Tibial artery (tissue), 4 donors: ENCODE measurements at regions not wholly inside any gene's neighbourhood (a gene's known extent, or its start where the extent isn't known, plus 50 kb on each side); places are given as distances from the start of the nearest gene placed in this dataset.

Experiments used
- DNase-seq, 2 donors: peaks; one replicate each; pipeline ENCODE4 v3.0.0-alpha.2; 2019
- H3K27ac ChIP-seq, 2 donors: fragments of 200-600 bp; sonication (generic) in 1 of 2; 1 replicate in 1 of 2; 2 replicates in 1 of 2; pipeline ENCODE4 v1.5.1; 2018 to 2019; ENCODE audit warnings: mild to moderate bottlenecking in 1 of 2
- H3K27me3 ChIP-seq, 2 donors: fragments of 200-600 bp; sonication (generic) in 1 of 2; one replicate each; pipeline versions ENCODE4 v1.5.1 to v1.6.0; 2016 to 2019
- H3K36me3 ChIP-seq, 3 donors: fragments of 200-600 bp; sonication (generic) in 2 of 3; one replicate each; pipeline ENCODE4 v1.5.1; 2016 to 2019; ENCODE audit warnings: mild to moderate bottlenecking in 2 of 3
- H3K4me1 ChIP-seq, 4 donors: fragments of 200-600 bp; sonication (generic) in 2 of 4; 1 replicate in 3 of 4; 2 replicates in 1 of 4; pipeline ENCODE4 v1.5.1; 2016 to 2019
- H3K4me3 ChIP-seq, 2 donors: fragments of 200-600 bp; sonication (generic) in 1 of 2; 1 replicate in 1 of 2; 2 replicates in 1 of 2; pipeline ENCODE4 v1.5.1; 2018 to 2019; ENCODE audit warnings: mild to moderate bottlenecking in 2 of 2
- H3K9me3 ChIP-seq, 3 donors: fragments of 200-600 bp; sonication (generic) in 1 of 3; one replicate each; pipeline ENCODE4 v1.5.1; 2016 to 2019
- intact Hi-C: fragments of 100-400 bp; cut with DNase I; formaldehyde crosslinking; loops from one replicate; pipeline ENCODE4 v1.15.0; 2023; ENCODE audit warnings: low total_unique reads
- TF ChIP-seq, protein P1 (sequence below), 2 experiments: fragments of 200-600 bp in 1 of 2; fragments of 450-650 bp in 1 of 2; IDR thresholded peaks; one replicate each; pipeline ENCODE4 v1.5.1; 2017 to 2019; ENCODE audit warnings: antibody characterized with exemption in 2 of 2, mild to moderate bottlenecking in 1 of 2, moderate library complexity in 1 of 2

DNA sequence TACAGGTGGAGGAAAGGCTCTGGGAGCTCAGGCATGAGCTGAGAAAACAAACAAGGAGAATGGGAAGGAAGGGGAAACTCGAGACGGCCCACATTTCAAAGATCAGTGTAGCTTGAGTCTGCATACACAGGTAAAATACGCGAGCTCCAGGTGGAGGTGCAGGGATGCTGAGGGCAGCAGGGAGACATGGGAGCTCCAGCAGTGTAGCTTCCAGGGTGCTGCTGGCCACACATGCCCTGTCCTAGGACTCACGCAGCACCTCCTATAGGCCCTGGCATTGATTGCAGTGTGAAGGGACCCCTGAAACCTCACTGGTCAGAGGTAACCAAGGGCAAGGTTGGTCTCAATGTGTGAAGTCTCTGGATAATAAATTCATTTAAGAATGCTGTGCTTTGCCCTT, 362.8 kb upstream of the HS6ST1 start:
- no peaks in the 10 kb centered on the region for H3K27me3 ChIP-seq
- TF ChIP-seq, protein P1, sequence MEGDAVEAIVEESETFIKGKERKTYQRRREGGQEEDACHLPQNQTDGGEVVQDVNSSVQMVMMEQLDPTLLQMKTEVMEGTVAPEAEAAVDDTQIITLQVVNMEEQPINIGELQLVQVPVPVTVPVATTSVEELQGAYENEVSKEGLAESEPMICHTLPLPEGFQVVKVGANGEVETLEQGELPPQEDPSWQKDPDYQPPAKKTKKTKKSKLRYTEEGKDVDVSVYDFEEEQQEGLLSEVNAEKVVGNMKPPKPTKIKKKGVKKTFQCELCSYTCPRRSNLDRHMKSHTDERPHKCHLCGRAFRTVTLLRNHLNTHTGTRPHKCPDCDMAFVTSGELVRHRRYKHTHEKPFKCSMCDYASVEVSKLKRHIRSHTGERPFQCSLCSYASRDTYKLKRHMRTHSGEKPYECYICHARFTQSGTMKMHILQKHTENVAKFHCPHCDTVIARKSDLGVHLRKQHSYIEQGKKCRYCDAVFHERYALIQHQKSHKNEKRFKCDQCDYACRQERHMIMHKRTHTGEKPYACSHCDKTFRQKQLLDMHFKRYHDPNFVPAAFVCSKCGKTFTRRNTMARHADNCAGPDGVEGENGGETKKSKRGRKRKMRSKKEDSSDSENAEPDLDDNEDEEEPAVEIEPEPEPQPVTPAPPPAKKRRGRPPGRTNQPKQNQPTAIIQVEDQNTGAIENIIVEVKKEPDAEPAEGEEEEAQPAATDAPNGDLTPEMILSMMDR (IDR thresholded peaks at IDR 0.05) = no peak

GRCh38 chr2:128682266-128682665, 363.6 kb upstream of the HS6ST1 start:
- Histone ChIP-seq H3K27ac (no peak overlapping the region), H3K36me3 (no peaks in the 10 kb centered on the region), H3K9me3 (no peaks in the 10 kb centered on the region), H3K27me3 (no peaks in the 10 kb centered on the region), H3K4me3 (no peak overlapping the region), H3K4me1 (no peaks in the 10 kb centered on the region)
- TF ChIP-seq, protein P1 (IDR thresholded peaks at IDR 0.05) = no peak
- no peak for DNase-seq
- intact Hi-C loops = no loop called here

More for the DNA sequence above, 362.8 kb upstream of the HS6ST1 start:
- H3K4me1 ChIP-seq = no peaks in the 10 kb centered on the region
- no peak for DNase-seq
- no peaks in the 10 kb centered on the region for H3K9me3 ChIP-seq
- H3K27ac ChIP-seq = no peak overlapping the region
- no peaks in the 10 kb centered on the region for H3K36me3 ChIP-seq
- H3K4me3 ChIP-seq = no peak overlapping the region
- intact Hi-C loops = no loop called here

- no peak overlapping the region for H3K27ac ChIP-seq
- TF ChIP-seq, protein P1 (IDR thresholded peaks at IDR 0.05) = no peak
- H3K4me1 ChIP-seq = no peaks in the 10 kb centered on the region
- H3K9me3 ChIP-seq = no peaks in the 10 kb centered on the region
- H3K36me3 ChIP-seq = no peaks in the 10 kb centered on the region
- no peak for DNase-seq
- intact Hi-C loops = no loop called here
- no peak overlapping the region for H3K4me3 ChIP-seq
- no peaks in the 10 kb centered on the region for H3K27me3 ChIP-seq
These were observed 364.1 kb upstream of the HS6ST1 start for GRCh38 chr2:128682729-128683284.

DNA sequence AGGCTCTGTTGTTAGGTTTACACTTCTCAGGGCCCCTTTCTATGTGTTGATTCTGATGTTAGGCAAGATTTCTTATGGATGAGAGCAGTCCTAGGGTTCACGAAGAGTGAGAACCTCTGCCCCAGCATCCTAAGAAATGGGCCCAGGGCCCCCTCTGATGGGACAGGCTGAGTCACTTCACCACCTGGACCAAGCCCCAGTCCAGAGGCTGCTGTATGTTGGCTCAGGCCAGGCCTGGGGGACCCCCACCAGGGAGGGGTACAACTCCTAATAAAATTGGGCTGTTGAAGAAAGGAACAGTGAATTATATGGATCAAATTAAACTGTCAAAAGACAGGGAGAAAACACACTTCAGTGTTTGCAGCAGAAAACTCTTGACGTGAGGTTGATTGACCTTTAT, 365.9 kb upstream of the HS6ST1 start:
- intact Hi-C loops = no loop called here
- Histone ChIP-seq H3K9me3 (no peaks in the 10 kb centered on the region), H3K36me3 (no peaks in the 10 kb centered on the region), H3K4me3 (no peak overlapping the region), H3K27me3 (no peaks in the 10 kb centered on the region), H3K4me1 (no peaks in the 10 kb centered on the region), H3K27ac (no peak overlapping the region)
- DNase-seq = peak in 1 of 2 donors; percentile 24
- TF ChIP-seq, protein P1 (IDR thresholded peaks at IDR 0.05) = no peak

- DNase-seq = peak in 1 of 2 donors; percentile 7
- Histone ChIP-seq H3K27me3 (no peaks in the 10 kb centered on the region), H3K36me3 (no peaks in the 10 kb centered on the region), H3K9me3 (no peaks in the 10 kb centered on the region), H3K4me1 (no peaks in the 10 kb centered on the region), H3K4me3 (no peak overlapping the region), H3K27ac (no peak overlapping the region)
- intact Hi-C loops = no loop called here
- TF ChIP-seq, protein P1 (IDR thresholded peaks at IDR 0.05) = no peak
These were observed 367.3 kb upstream of the HS6ST1 start for GRCh38 chr2:128685841-128686496.
